ENCODE measurements at regions not wholly inside any gene's neighbourhood (a gene's known extent, or its start where the extent isn't known, plus 50 kb on each side); places are given as distances from the start of the nearest gene placed in this dataset.
"Not testable (repeated sequence)": the region's sequence is repeated elsewhere in the genome, so short reads cannot be mapped to it uniquely, and the experiment has no call there.

DNA sequence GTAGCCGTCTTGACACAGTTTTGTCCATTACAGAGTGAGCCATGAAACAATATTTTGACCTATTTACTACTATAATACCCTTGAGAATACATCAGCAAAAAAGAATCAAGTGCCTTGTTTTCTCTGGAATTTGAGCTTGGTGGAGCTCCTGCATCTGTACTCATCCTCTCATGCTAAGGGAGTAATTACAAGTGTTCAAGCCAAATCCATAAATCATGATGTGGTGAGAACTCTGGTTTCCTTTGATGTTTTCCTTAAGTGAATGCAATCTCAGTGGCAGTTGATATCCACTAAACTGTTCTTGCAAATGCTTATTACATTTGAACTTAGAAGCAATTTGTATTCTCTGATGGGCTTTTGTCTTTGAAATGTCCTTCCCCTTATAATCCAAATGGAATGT is 824.6 kb upstream of the TMPRSS15 start:
- Histone ChIP-seq H3K4me3 (no peak overlapping the region), H3K27me3 (no peaks in the 10 kb centered on the region), H3K9me3 (no peaks in the 10 kb centered on the region), H3K27ac (no peak overlapping the region), H3K4me1 (no peaks in the 10 kb centered on the region), H3K36me3 (no peaks in the 10 kb centered on the region)
- no peak for DNase-seq (ENCODE audit: low spot score in 2 of 2)
- intact Hi-C loops (cut with DNase I), result no loop called here
- TF ChIP-seq, protein P1, sequence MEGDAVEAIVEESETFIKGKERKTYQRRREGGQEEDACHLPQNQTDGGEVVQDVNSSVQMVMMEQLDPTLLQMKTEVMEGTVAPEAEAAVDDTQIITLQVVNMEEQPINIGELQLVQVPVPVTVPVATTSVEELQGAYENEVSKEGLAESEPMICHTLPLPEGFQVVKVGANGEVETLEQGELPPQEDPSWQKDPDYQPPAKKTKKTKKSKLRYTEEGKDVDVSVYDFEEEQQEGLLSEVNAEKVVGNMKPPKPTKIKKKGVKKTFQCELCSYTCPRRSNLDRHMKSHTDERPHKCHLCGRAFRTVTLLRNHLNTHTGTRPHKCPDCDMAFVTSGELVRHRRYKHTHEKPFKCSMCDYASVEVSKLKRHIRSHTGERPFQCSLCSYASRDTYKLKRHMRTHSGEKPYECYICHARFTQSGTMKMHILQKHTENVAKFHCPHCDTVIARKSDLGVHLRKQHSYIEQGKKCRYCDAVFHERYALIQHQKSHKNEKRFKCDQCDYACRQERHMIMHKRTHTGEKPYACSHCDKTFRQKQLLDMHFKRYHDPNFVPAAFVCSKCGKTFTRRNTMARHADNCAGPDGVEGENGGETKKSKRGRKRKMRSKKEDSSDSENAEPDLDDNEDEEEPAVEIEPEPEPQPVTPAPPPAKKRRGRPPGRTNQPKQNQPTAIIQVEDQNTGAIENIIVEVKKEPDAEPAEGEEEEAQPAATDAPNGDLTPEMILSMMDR (IDR thresholded peaks at IDR 0.05), result no peak

- H3K36me3 ChIP-seq; H3K4me1 ChIP-seq; DNase-seq (ENCODE audit: low spot score in 2 of 2); H3K27ac ChIP-seq; H3K9me3 ChIP-seq; H3K27me3 ChIP-seq; intact Hi-C loops (cut with DNase I); H3K4me3 ChIP-seq: not testable (repeated sequence)
Measured at GRCh38 chr21:19233841-19234240, 830.3 kb upstream of the TMPRSS15 start.

DNA sequence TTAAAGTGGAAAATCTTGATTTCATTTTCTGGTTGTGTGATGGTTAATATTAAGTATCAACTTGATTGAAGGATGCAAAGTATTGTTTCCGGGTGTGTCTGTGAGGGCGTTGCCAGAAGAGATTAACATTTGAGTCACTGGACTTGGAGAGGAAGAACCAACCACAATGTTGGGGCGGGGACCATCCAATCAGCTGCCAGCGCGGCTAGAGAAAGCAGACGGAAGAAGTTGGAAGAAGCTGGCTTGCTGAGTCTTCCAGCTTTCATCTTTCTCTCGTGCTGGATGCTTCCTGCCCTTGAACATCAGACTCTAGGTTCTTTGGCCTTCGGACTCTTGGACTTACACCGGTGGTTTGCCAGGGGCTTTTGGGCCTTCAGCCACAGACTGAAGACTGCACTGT is 832.6 kb upstream of the TMPRSS15 start:
- TF ChIP-seq, protein P1 (IDR thresholded peaks at IDR 0.05), result no peak
- DNase-seq (ENCODE audit: low spot score in 2 of 2), result no peak
- intact Hi-C loops (cut with DNase I), result no loop called here

DNA sequence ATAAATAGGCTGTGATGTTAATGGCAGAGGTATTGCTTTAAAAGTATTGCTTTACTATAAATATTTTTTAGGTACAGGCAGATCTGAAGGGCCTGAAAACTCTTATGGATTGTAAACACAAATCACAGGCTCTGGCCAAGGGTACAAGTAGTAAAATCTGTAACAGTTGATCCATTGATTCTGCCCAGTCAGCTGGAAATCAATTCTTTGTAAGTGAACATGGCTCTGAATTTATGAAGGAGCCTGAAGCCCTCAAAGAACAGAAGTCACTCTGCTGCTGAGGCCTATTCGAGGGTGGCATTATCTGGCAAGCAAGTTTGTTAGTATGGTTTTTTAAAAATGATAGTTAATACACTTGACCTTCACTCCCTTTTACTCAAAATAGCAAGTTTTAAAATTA is 834.0 kb upstream of the TMPRSS15 start:
- DNase-seq (ENCODE audit: low spot score in 2 of 2), result no peak
- intact Hi-C loops (cut with DNase I), result no loop called here
- no peak overlapping the region for H3K27ac ChIP-seq
- TF ChIP-seq, protein P1 (IDR thresholded peaks at IDR 0.05), result no peak
- no peak overlapping the region for H3K4me3 ChIP-seq
- H3K27me3 ChIP-seq, result no peaks in the 10 kb centered on the region
- no peaks in the 10 kb centered on the region for H3K4me1 ChIP-seq
- H3K36me3 ChIP-seq, result no peaks in the 10 kb centered on the region
- H3K9me3 ChIP-seq, result no peaks in the 10 kb centered on the region

More for the DNA sequence above, 832.6 kb upstream of the TMPRSS15 start:
- Histone ChIP-seq H3K4me1 (no peaks in the 10 kb centered on the region), H3K9me3 (no peaks in the 10 kb centered on the region), H3K36me3 (no peaks in the 10 kb centered on the region), H3K27me3 (no peaks in the 10 kb centered on the region), H3K27ac (no peak overlapping the region), H3K4me3 (no peak overlapping the region)

- no peaks in the 10 kb centered on the region for H3K9me3 ChIP-seq
- no peaks in the 10 kb centered on the region for H3K27me3 ChIP-seq
- intact Hi-C loops (cut with DNase I), result no loop called here
- TF ChIP-seq, protein P1 (IDR thresholded peaks at IDR 0.05), result no peak
- no peak overlapping the region for H3K27ac ChIP-seq
- no peak overlapping the region for H3K4me3 ChIP-seq
- DNase-seq (ENCODE audit: low spot score in 2 of 2), result no peak
- H3K4me1 ChIP-seq, result no peaks in the 10 kb centered on the region
- H3K36me3 ChIP-seq, result no peaks in the 10 kb centered on the region
Measured at GRCh38 chr21:19239696-19240095, 836.1 kb upstream of the TMPRSS15 start.

- no peak overlapping the region for H3K27ac ChIP-seq
- intact Hi-C loops (cut with DNase I), result no loop called here
- H3K36me3 ChIP-seq, result no peaks in the 10 kb centered on the region
- H3K4me3 ChIP-seq, result no peak overlapping the region
- no peak for DNase-seq (ENCODE audit: low spot score in 2 of 2)
- H3K9me3 ChIP-seq, result no peaks in the 10 kb centered on the region
- H3K27me3 ChIP-seq, result no peaks in the 10 kb centered on the region
- no peaks in the 10 kb centered on the region for H3K4me1 ChIP-seq
- TF ChIP-seq, protein P1 (IDR thresholded peaks at IDR 0.05), result no peak
Measured at GRCh38 chr21:19244502-19245187, 841.1 kb upstream of the TMPRSS15 start.
